Suprapubic skin (tissue), 4 donors: ENCODE measurements at regions not wholly inside any gene's neighbourhood (a gene's known extent, or its start where the extent isn't known, plus 50 kb on each side); places are given as distances from the start of the nearest gene placed in this dataset.

Source experiments
- DNase-seq, 2 donors: peaks; one replicate each; pipeline ENCODE4 v3.0.0-alpha.2; 2019; ENCODE audit warnings: low spot score in 2 of 2
- H3K27ac ChIP-seq: fragments of 200-600 bp; sonication (generic); one replicate; pipeline ENCODE4 v1.5.1; 2019
- H3K27me3 ChIP-seq: fragments of 200-600 bp; sonication (generic); one replicate; pipeline ENCODE4 v1.5.1; 2019
- H3K36me3 ChIP-seq: fragments of 200-600 bp; sonication (generic); one replicate; pipeline ENCODE4 v1.5.1; 2019
- H3K4me1 ChIP-seq: fragments of 200-600 bp; sonication (generic); one replicate; pipeline ENCODE4 v1.5.1; 2019
- H3K4me3 ChIP-seq: fragments of 200-600 bp; sonication (generic); one replicate; pipeline ENCODE4 v1.5.1; 2019; ENCODE audit warnings: mild to moderate bottlenecking
- H3K9me3 ChIP-seq: fragments of 200-600 bp; sonication (generic); one replicate; pipeline ENCODE4 v1.5.1; 2019
- EP300 ChIP-seq: sonication (generic); formaldehyde crosslinking; IDR thresholded peaks from one replicate; pipeline ENCODE4 v1.6.1; 2017; ENCODE audit warnings: antibody characterized with exemption
- POLR2A ChIP-seq, 2 donors: fragments of 450-650 bp; IDR thresholded peaks; one replicate each; pipeline ENCODE4 v1.6.1; 2017; ENCODE audit warnings: antibody characterized with exemption in 2 of 2, mild to moderate bottlenecking in 2 of 2, moderate library complexity in 2 of 2
- POLR2AphosphoS5 ChIP-seq, 3 donors: sonication (generic); formaldehyde crosslinking; IDR thresholded peaks; one replicate each; pipeline ENCODE4 v1.6.1; 2017; ENCODE audit warnings: antibody characterized with exemption in 3 of 3
- WGBS: methylation state at CpG from one replicate; pipeline ENCODE4 v1.1.5; 2018; 5-methylcytosine and 5-hydroxymethylcytosine counted together
- TF ChIP-seq, protein P1 (sequence below), 2 donors: fragments of 200-600 bp in 1 of 2; fragments of 450-650 bp in 1 of 2; sonication (generic) in 1 of 2; IDR thresholded peaks; one replicate each; pipeline ENCODE4 v1.5.1; 2016 to 2019; ENCODE audit warnings: antibody characterized with exemption in 2 of 2, mild to moderate bottlenecking in 1 of 2, moderate library complexity in 1 of 2

DNA sequence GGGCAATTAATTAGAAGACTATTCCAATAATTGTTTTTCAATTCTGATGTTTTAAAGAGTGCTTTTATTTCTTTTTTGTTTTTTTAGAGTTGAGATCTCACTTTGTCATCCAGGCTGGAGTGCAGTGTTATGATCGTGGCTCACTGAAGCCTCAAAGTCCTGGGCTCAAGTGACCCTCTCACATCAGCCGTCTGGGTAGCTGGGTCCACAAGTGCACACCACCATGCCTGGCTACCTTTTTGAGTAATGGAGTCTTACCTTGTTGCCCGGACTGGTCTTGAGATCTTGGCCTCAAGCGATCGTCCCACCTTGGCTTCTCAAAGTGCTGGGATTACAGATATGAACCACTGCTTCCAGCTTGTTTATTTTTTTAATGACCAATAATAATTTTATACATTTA is 207.8 kb downstream of the NDFIP2 start:
- H3K27ac ChIP-seq: no peak overlapping the region
- TF ChIP-seq POLR2AphosphoS5 (IDR thresholded peaks at IDR 0.05) (no peak), POLR2A (IDR thresholded peaks at IDR 0.05) (no peak), EP300 (no peak)
- TF ChIP-seq, protein P1, sequence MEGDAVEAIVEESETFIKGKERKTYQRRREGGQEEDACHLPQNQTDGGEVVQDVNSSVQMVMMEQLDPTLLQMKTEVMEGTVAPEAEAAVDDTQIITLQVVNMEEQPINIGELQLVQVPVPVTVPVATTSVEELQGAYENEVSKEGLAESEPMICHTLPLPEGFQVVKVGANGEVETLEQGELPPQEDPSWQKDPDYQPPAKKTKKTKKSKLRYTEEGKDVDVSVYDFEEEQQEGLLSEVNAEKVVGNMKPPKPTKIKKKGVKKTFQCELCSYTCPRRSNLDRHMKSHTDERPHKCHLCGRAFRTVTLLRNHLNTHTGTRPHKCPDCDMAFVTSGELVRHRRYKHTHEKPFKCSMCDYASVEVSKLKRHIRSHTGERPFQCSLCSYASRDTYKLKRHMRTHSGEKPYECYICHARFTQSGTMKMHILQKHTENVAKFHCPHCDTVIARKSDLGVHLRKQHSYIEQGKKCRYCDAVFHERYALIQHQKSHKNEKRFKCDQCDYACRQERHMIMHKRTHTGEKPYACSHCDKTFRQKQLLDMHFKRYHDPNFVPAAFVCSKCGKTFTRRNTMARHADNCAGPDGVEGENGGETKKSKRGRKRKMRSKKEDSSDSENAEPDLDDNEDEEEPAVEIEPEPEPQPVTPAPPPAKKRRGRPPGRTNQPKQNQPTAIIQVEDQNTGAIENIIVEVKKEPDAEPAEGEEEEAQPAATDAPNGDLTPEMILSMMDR (IDR thresholded peaks at IDR 0.05): no peak
- DNase-seq: no peak

DNA sequence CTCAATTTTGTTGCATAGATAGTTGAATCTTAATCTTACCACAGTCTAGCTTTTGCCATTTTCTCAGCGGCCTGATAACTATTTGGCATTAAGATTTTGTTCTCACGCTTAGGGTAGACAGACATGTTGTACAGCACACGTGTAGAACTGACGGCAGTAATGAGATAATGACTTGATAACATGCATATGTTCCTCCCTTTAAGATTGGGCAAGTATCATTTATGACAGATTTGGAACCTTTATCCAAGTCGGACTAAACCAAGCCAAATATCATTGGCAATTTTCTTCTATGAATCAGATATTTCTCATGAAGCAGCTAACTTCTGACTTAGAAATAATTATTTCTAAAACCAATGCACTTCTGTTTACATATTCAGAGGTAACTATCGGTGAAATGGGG is 205.5 kb downstream of the NDFIP2 start:
- Histone ChIP-seq H3K36me3 (no peaks in the 10 kb centered on the region), H3K4me3 (no peak overlapping the region), H3K27ac (no peak overlapping the region), H3K27me3 (no peaks in the 10 kb centered on the region), H3K9me3 (no peaks in the 10 kb centered on the region), H3K4me1 (no peaks in the 10 kb centered on the region)
- WGBS: 44% methylated on average over 6 of the region's 6 CpGs
- TF ChIP-seq, protein P1 (IDR thresholded peaks at IDR 0.05): no peak
- no peak for TF ChIP-seq POLR2A (IDR thresholded peaks at IDR 0.05)
- no peak for TF ChIP-seq POLR2AphosphoS5 (IDR thresholded peaks at IDR 0.05)
- TF ChIP-seq EP300: no peak
- DNase-seq: no peak

More for the DNA sequence above, 207.8 kb downstream of the NDFIP2 start:
- no peaks in the 10 kb centered on the region for H3K9me3 ChIP-seq
- H3K4me1 ChIP-seq: no peaks in the 10 kb centered on the region
- 95% methylated on average over 5 of the region's 5 CpGs for WGBS
- H3K4me3 ChIP-seq: no peak overlapping the region
- H3K36me3 ChIP-seq: no peaks in the 10 kb centered on the region
- H3K27me3 ChIP-seq: no peaks in the 10 kb centered on the region

DNA sequence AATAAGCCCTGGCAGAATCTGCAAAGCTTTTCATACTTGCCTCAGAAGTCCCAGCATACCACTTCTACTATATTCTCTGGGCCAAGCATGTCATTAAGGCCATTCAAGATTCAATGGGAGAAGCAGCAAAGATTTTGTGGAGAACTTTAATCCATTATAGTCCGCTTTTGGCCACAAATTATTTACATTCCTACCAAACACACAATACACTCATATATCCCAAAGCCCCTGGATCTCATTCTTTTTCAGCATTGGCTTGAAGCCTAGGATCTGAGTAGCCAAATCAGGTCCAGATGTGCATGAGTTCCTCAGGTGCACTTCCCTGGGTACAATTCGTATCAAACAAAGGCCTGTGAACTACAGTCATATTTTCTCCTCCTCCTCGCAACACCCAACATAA is 203.4 kb downstream of the NDFIP2 start:
- TF ChIP-seq POLR2A (IDR thresholded peaks at IDR 0.05) (no peak), EP300 (no peak), POLR2AphosphoS5 (IDR thresholded peaks at IDR 0.05) (no peak)
- TF ChIP-seq, protein P1 (IDR thresholded peaks at IDR 0.05): no peak
- DNase-seq: no peak
- H3K4me3 ChIP-seq: no peak overlapping the region
- H3K36me3 ChIP-seq: no peaks in the 10 kb centered on the region
- no peaks in the 10 kb centered on the region for H3K9me3 ChIP-seq
- no peaks in the 10 kb centered on the region for H3K4me1 ChIP-seq
- no peaks in the 10 kb centered on the region for H3K27me3 ChIP-seq
- 99% methylated on average over 3 of the region's 3 CpGs for whole genome bisulfite sequencing
- H3K27ac ChIP-seq: no peak overlapping the region

DNA sequence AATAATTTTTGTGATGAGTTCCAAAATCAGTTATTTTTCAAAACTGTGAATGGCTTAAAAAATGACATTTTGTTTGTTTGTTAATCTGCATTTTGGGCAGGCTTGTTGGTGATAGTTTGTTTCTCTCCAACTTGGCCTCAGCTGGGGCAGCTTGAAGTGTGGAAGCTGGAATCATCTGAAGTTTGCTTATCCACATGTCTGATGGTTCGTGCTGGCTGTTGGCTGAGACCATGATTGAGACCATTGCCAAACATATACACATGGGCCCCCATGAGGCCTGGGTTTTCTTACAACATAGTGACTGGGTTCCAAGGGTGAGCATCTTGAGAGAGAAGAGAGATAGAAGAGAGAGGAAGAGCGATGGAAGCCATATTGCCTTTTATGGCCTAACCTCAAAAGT is 201.2 kb downstream of the NDFIP2 start:
- 96% methylated on average over 2 of the region's 2 CpGs for WGBS

DNA sequence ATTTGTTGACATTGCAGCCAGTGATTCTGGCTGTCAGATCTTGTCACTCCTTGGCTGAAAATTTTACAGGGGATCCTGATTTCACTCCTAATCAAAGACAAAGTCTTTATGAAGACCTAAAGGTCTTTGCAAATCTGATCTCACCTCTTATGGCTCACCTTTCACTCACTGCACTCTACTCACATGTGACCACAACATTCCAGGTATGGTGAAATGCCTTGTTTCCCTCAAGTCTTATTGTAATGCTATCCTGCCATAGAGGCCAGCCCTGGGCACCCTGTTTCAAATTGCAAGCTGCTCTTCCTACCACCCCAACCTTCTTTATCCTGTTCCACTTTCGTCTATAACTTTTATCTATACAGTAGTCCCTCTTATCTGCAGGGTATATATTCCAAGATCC is 200.1 kb downstream of the NDFIP2 start:
- H3K36me3 ChIP-seq: no peaks in the 10 kb centered on the region
- no peaks in the 10 kb centered on the region for H3K9me3 ChIP-seq
- TF ChIP-seq POLR2AphosphoS5 (IDR thresholded peaks at IDR 0.05) (no peak), POLR2A (IDR thresholded peaks at IDR 0.05) (no peak), EP300 (no peak)
- TF ChIP-seq, protein P1 (IDR thresholded peaks at IDR 0.05): no peak
- H3K27ac ChIP-seq: no peak overlapping the region
- no peak overlapping the region for H3K4me3 ChIP-seq
- no peaks in the 10 kb centered on the region for H3K4me1 ChIP-seq
- 87% methylated on average over 1 of the region's 1 CpG for WGBS
- H3K27me3 ChIP-seq: no peaks in the 10 kb centered on the region
- no peak for DNase-seq

More for the DNA sequence above, 201.2 kb downstream of the NDFIP2 start:
- Histone ChIP-seq H3K4me3 (no peak overlapping the region), H3K27ac (no peak overlapping the region), H3K4me1 (no peaks in the 10 kb centered on the region), H3K27me3 (no peaks in the 10 kb centered on the region), H3K9me3 (no peaks in the 10 kb centered on the region), H3K36me3 (no peaks in the 10 kb centered on the region)
- DNase-seq: no peak
- TF ChIP-seq EP300 (no peak), POLR2AphosphoS5 (IDR thresholded peaks at IDR 0.05) (no peak), POLR2A (IDR thresholded peaks at IDR 0.05) (no peak)
- TF ChIP-seq, protein P1 (IDR thresholded peaks at IDR 0.05): no peak
